ELF-1 (cell line): ENCODE measurements at regions not wholly inside any gene's neighbourhood (a gene's known extent, or its start where the extent isn't known, plus 50 kb on each side); places are given as distances from the start of the nearest gene placed in this dataset.

Source experiments
- DNase-seq: peaks from one replicate; pipeline ENCODE4 v3.0.0-alpha.2; 2016; ENCODE audit warnings: low read depth, low spot score

GRCh38 chr5:126070481-126070880, 352.7 kb upstream of the GRAMD2B start:
- no peak for DNase-seq

- DNase-seq = no peak
These were observed 348.7 kb upstream of the GRAMD2B start for GRCh38 chr5:126074538-126074937.

GRCh38 chr5:126079266-126079665, 343.9 kb upstream of the GRAMD2B start:
- DNase-seq = no peak

- no peak for DNase-seq
These were observed 342.0 kb upstream of the GRAMD2B start for GRCh38 chr5:126081209-126081608.

- DNase-seq = no peak
These were observed 330.2 kb upstream of the GRAMD2B start for GRCh38 chr5:126093041-126093440.

GRCh38 chr5:126093718-126094117, 329.5 kb upstream of the GRAMD2B start:
- no peak for DNase-seq

- DNase-seq = no peak
These were observed 328.2 kb upstream of the GRAMD2B start for GRCh38 chr5:126094991-126095390.

- DNase-seq = no peak
These were observed 326.7 kb upstream of the GRAMD2B start for GRCh38 chr5:126096442-126097006.

- DNase-seq = no peak
These were observed 325.3 kb upstream of the GRAMD2B start for GRCh38 chr5:126097876-126098275.

GRCh38 chr5:126098330-126099017, 324.7 kb upstream of the GRAMD2B start:
- no peak for DNase-seq

GRCh38 chr5:126099077-126099476, 324.1 kb upstream of the GRAMD2B start:
- DNase-seq = no peak

GRCh38 chr5:126100767-126101166, 322.4 kb upstream of the GRAMD2B start:
- DNase-seq = peak; percentile 15

- DNase-seq = no peak
These were observed 321.3 kb upstream of the GRAMD2B start for GRCh38 chr5:126101901-126102300.

- no peak for DNase-seq
These were observed 320.2 kb upstream of the GRAMD2B start for GRCh38 chr5:126103050-126103449.

GRCh38 chr5:126103868-126104267, 319.3 kb upstream of the GRAMD2B start:
- no peak for DNase-seq

- no peak for DNase-seq
These were observed 318.9 kb upstream of the GRAMD2B start for GRCh38 chr5:126104341-126104740.

- DNase-seq = no peak
These were observed 318.3 kb upstream of the GRAMD2B start for GRCh38 chr5:126104951-126105350.

GRCh38 chr5:126106029-126106428, 317.2 kb upstream of the GRAMD2B start:
- no peak for DNase-seq

GRCh38 chr5:126107381-126107780, 315.8 kb upstream of the GRAMD2B start:
- no peak for DNase-seq

GRCh38 chr5:126108470-126108869, 314.7 kb upstream of the GRAMD2B start:
- no peak for DNase-seq

- DNase-seq = no peak
These were observed 308.1 kb upstream of the GRAMD2B start for GRCh38 chr5:126115059-126115629.

GRCh38 chr5:126117044-126117443, 306.2 kb upstream of the GRAMD2B start:
- no peak for DNase-seq

- DNase-seq = no peak
These were observed 303.2 kb upstream of the GRAMD2B start for GRCh38 chr5:126119887-126120442.
